ENCODE measurements at regions not wholly inside any gene's neighbourhood (a gene's known extent, or its start where the extent isn't known, plus 50 kb on each side); places are given as distances from the start of the nearest gene placed in this dataset.

- no peaks in the 10 kb centered on the region for H3K27me3 ChIP-seq (ENCODE audit: control insufficient read depth, insufficient read depth, low read length)
- no peak overlapping the region for H3K4me3 ChIP-seq (ENCODE audit: low read depth, low read length)
- TF ChIP-seq CTCF (IDR thresholded peaks at IDR 0.05; ENCODE audit: insufficient read depth, low read depth, low read length): no peak
- H3K36me3 ChIP-seq (ENCODE audit: control insufficient read depth, insufficient read depth, low read length): no peaks in the 10 kb centered on the region
- ChIA-PET CTCF (no interaction called here), POLR2A (no interaction called here)
- DNase-seq (ENCODE audit: low read depth): no peak
These were observed 114.5 kb upstream of the SOX4 start for GRCh38 chr6:21478883-21479539.

GRCh38 chr6:21486115-21486514 lies 107.4 kb upstream of the SOX4 start:
- no peaks in the 10 kb centered on the region for H3K27me3 ChIP-seq (ENCODE audit: control insufficient read depth, insufficient read depth, low read length)
- ChIA-PET CTCF (no interaction called here), POLR2A (no interaction called here)
- no peak for DNase-seq (ENCODE audit: low read depth)
- no peak overlapping the region for H3K4me3 ChIP-seq (ENCODE audit: low read depth, low read length)
- no peak for TF ChIP-seq CTCF (IDR thresholded peaks at IDR 0.05; ENCODE audit: insufficient read depth, low read depth, low read length)
- no peaks in the 10 kb centered on the region for H3K36me3 ChIP-seq (ENCODE audit: control insufficient read depth, insufficient read depth, low read length)

DNA sequence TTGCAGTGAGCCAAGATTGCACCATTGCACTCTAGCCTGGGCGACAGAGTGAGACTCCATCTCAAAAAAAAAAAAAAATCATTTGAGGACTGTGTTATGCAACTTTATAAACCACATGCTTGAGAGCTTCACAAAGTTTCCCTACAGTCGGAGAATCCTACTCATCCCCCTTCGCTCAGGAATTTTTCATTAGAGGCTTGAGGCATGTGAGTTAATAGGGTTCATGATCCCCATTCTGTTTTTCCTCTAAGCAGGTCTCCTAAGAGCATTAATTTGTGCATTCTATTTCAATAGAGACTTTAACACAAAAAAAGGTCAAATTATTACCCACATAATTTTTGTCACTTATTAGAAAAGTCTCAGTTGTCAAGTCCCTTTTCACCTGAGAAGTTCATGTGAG lies 103.7 kb upstream of the SOX4 start:
- H3K36me3 ChIP-seq (ENCODE audit: control insufficient read depth, insufficient read depth, low read length): no peaks in the 10 kb centered on the region
- TF ChIP-seq CTCF (IDR thresholded peaks at IDR 0.05; ENCODE audit: insufficient read depth, low read depth, low read length): no peak
- DNase-seq (ENCODE audit: low read depth): no peak
- no peaks in the 10 kb centered on the region for H3K27me3 ChIP-seq (ENCODE audit: control insufficient read depth, insufficient read depth, low read length)
- CTCF ChIA-PET: no interaction called here
- POLR2A ChIA-PET: no interaction called here
- H3K4me3 ChIP-seq (ENCODE audit: low read depth, low read length): no peak overlapping the region

DNA sequence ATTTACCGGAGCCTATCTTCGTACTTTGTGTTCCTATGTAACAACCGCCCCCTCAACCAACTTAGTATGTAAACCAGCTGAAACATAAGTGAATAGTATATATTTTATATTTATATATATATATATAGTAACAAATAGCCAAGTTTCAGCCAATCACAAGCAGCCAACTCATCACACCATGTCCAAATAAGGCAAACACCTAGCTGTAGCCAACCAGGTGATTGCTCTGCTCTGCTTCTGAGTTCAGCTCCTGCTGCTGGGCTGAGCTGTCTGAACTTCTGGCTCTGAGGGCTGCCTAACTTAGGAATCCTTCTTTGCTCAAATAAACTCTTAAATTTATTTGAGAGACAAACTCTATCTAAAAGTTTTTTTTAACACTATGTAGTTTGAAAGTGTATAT lies 101.6 kb upstream of the SOX4 start:
- CTCF ChIA-PET: no interaction called here

GRCh38 chr6:21494505-21494904 lies 99.0 kb upstream of the SOX4 start:
- Histone ChIP-seq H3K4me3 (ENCODE audit: low read depth, low read length) (no peak overlapping the region), H3K36me3 (ENCODE audit: control insufficient read depth, insufficient read depth, low read length) (no peaks in the 10 kb centered on the region), H3K27me3 (ENCODE audit: control insufficient read depth, insufficient read depth, low read length) (no peaks in the 10 kb centered on the region)
- POLR2A ChIA-PET: no interaction called here
- no peak for DNase-seq (ENCODE audit: low read depth)
- CTCF ChIA-PET: no interaction called here
- TF ChIP-seq CTCF (IDR thresholded peaks at IDR 0.05; ENCODE audit: insufficient read depth, low read depth, low read length): no peak

More for the DNA sequence above, 101.6 kb upstream of the SOX4 start:
- no peaks in the 10 kb centered on the region for H3K36me3 ChIP-seq (ENCODE audit: control insufficient read depth, insufficient read depth, low read length)
- H3K4me3 ChIP-seq (ENCODE audit: low read depth, low read length): no peak overlapping the region
- no peaks in the 10 kb centered on the region for H3K27me3 ChIP-seq (ENCODE audit: control insufficient read depth, insufficient read depth, low read length)
- POLR2A ChIA-PET: no interaction called here
- no peak for TF ChIP-seq CTCF (IDR thresholded peaks at IDR 0.05; ENCODE audit: insufficient read depth, low read depth, low read length)
- DNase-seq (ENCODE audit: low read depth): no peak

All from BJ (cell line).